Liver (tissue), 8 donors: ENCODE measurements at regions not wholly inside any gene's neighbourhood (a gene's known extent, or its start where the extent isn't known, plus 50 kb on each side); places are given as distances from the start of the nearest gene placed in this dataset.

Experiments used
- DNase-seq: peaks from one replicate; pipeline ENCODE4 v3.0.0-alpha.2; 2017; ENCODE audit warnings: low spot score
- H3K27ac ChIP-seq, 2 donors: one replicate each; pipeline ENCODE4 v1.7.0; 2013; ENCODE audit warnings: inconsistent platforms in 2 of 2, low read length in 2 of 2, control low read depth in 1 of 2, low read depth in 1 of 2, mild to moderate bottlenecking in 1 of 2
- H3K27me3 ChIP-seq, 4 donors: one replicate each; pipeline versions ENCODE4 v1.6.1 to v1.7.0; 2013; ENCODE audit warnings: low read length in 3 of 4, inconsistent platforms in 1 of 4, mild to moderate bottlenecking in 1 of 4, moderate library complexity in 1 of 4; ENCODE audit not compliant: control insufficient read depth in 4 of 4, insufficient read depth in 4 of 4
- H3K36me3 ChIP-seq, 4 donors: one replicate each; pipeline versions ENCODE4 v1.6.1 to v1.7.0; 2013; ENCODE audit warnings: low read length in 3 of 4, mild to moderate bottlenecking in 3 of 4, low read depth in 1 of 4, moderate library complexity in 1 of 4; ENCODE audit not compliant: control insufficient read depth in 4 of 4, insufficient read depth in 3 of 4
- H3K4me1 ChIP-seq, 4 donors: one replicate each; pipeline versions ENCODE4 v1.6.1 to v1.7.0; 2013; ENCODE audit warnings: low read length in 3 of 4, mild to moderate bottlenecking in 3 of 4, moderate library complexity in 1 of 4; ENCODE audit not compliant: control insufficient read depth in 4 of 4, insufficient read depth in 4 of 4
- H3K4me3 ChIP-seq, 3 donors: one replicate each; pipeline versions ENCODE4 v1.6.1 to v1.7.0; 2013; ENCODE audit warnings: low read length in 3 of 3, control low read depth in 1 of 3, low read depth in 1 of 3, mild to moderate bottlenecking in 1 of 3
- H3K9ac ChIP-seq, 2 donors: one replicate each; pipeline ENCODE4 v1.7.0; 2013; ENCODE audit warnings: low read length in 2 of 2, mild to moderate bottlenecking in 2 of 2, moderate library complexity in 2 of 2, control low read depth in 1 of 2, low read depth in 1 of 2
- H3K9me3 ChIP-seq, 4 donors: one replicate each; pipeline versions ENCODE4 v1.6.1 to v1.7.0; 2013; ENCODE audit warnings: low read length in 3 of 4; ENCODE audit not compliant: control insufficient read depth in 4 of 4
- EGR1 ChIP-seq, 2 donors: IDR thresholded peaks; 2 replicates each; pipeline ENCODE4 v1.6.1; 2016 to 2018; ENCODE audit warnings: antibody characterized with exemption in 2 of 2, low read depth in 2 of 2
- FOXA1 ChIP-seq: IDR thresholded peaks from 2 replicates; pipeline ENCODE4 v1.6.1; 2016; ENCODE audit warnings: antibody characterized with exemption
- FOXA2 ChIP-seq: IDR thresholded peaks from 2 replicates; pipeline ENCODE4 v1.6.1; 2016; ENCODE audit warnings: antibody characterized with exemption
- GABPA ChIP-seq, 2 donors: IDR thresholded peaks in 1 of 2; conservative IDR thresholded peaks in 1 of 2; 2 replicates each; pipeline ENCODE4 v1.6.1; 2016; ENCODE audit warnings: antibody characterized with exemption in 2 of 2, mild to moderate bottlenecking in 1 of 2, moderate library complexity in 1 of 2
- HNF4G ChIP-seq: IDR thresholded peaks from 2 replicates; pipeline ENCODE4 v1.6.1; 2016; ENCODE audit warnings: antibody characterized with exemption
- NR2F2 ChIP-seq: IDR thresholded peaks from 2 replicates; pipeline ENCODE4 v1.6.1; 2016; ENCODE audit warnings: antibody characterized with exemption
- RAD21 ChIP-seq, 2 donors: IDR thresholded peaks; 2 replicates each; pipeline ENCODE4 v1.6.1; 2016; ENCODE audit warnings: antibody characterized with exemption in 2 of 2, mild to moderate bottlenecking in 2 of 2
- RXRA ChIP-seq, 2 donors: IDR thresholded peaks; 2 replicates each; pipeline ENCODE4 v1.6.1; 2017 to 2018; ENCODE audit warnings: antibody characterized with exemption in 2 of 2, mild to moderate bottlenecking in 1 of 2
- SP1 ChIP-seq: IDR thresholded peaks from 2 replicates; pipeline ENCODE4 v1.6.1; 2018; ENCODE audit warnings: antibody characterized with exemption, mild to moderate bottlenecking
- YY1 ChIP-seq: IDR thresholded peaks from 2 replicates; pipeline ENCODE4 v1.6.1; 2016; ENCODE audit warnings: antibody characterized with exemption, mild to moderate bottlenecking
- WGBS: extraction: QIAGEN DNeasy Blood & Tissue Kit; methylation state at CpG from one replicate; pipeline ENCODE4 v1.1.7; 2013; 5-methylcytosine and 5-hydroxymethylcytosine counted together
- TF ChIP-seq, protein P1 (sequence below): IDR thresholded peaks from 2 replicates; pipeline ENCODE4 v1.6.1; 2016; ENCODE audit warnings: antibody characterized with exemption
- TF ChIP-seq, protein P2 (sequence below): fragments of 150-350 bp; IDR thresholded peaks from 2 replicates; pipeline ENCODE4 v1.5.1; 2017; ENCODE audit warnings: improper control_type of control experiment, low read depth, low read length; ENCODE audit not compliant: missing input control
- TF ChIP-seq, protein P3 (sequence below): IDR thresholded peaks from 2 replicates; pipeline ENCODE4 v1.6.1; 2016; ENCODE audit warnings: antibody characterized with exemption
- donor health status: healthy.
- donor health status: healthy.
- donor health status: healthy.
- donor health status: healthy.
- donor health status: healthy.

DNA sequence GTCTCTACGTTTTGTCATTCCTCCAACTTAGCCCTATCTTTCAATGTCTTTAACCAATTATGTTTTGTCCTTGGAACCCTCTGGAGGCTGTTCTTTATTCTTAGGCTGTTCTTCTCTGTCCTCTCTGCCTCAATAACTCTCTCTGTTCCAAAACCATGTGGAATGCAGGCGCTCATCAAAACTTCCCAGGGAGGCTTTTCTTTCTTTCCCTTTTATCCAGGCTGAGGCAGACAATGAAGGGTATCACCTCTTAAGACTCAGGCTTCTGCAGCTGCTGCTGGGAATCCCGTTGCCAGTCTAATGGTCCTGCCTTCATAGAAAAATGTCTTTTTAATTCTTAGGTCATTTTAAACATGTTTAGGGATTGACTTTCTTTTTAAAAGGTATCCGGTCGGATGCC is 544.7 kb downstream of the CDH26 start (continued):
- TF ChIP-seq, protein P1, sequence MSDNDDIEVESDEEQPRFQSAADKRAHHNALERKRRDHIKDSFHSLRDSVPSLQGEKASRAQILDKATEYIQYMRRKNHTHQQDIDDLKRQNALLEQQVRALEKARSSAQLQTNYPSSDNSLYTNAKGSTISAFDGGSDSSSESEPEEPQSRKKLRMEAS, result no peak
- TF ChIP-seq FOXA1 (no peak), GABPA (IDR thresholded peaks at IDR 0.05 in 1 of 2, conservative IDR thresholded peaks at IDR 0.05 in 1 of 2) (no peak), SP1 (no peak), EGR1 (IDR thresholded peaks at IDR 0.05; ENCODE audit: low read depth in 2 of 2) (no peak), FOXA2 (no peak), YY1 (no peak), RXRA (IDR thresholded peaks at IDR 0.05) (no peak)
- TF ChIP-seq, protein P2, sequence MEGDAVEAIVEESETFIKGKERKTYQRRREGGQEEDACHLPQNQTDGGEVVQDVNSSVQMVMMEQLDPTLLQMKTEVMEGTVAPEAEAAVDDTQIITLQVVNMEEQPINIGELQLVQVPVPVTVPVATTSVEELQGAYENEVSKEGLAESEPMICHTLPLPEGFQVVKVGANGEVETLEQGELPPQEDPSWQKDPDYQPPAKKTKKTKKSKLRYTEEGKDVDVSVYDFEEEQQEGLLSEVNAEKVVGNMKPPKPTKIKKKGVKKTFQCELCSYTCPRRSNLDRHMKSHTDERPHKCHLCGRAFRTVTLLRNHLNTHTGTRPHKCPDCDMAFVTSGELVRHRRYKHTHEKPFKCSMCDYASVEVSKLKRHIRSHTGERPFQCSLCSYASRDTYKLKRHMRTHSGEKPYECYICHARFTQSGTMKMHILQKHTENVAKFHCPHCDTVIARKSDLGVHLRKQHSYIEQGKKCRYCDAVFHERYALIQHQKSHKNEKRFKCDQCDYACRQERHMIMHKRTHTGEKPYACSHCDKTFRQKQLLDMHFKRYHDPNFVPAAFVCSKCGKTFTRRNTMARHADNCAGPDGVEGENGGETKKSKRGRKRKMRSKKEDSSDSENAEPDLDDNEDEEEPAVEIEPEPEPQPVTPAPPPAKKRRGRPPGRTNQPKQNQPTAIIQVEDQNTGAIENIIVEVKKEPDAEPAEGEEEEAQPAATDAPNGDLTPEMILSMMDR, result no peak

DNA sequence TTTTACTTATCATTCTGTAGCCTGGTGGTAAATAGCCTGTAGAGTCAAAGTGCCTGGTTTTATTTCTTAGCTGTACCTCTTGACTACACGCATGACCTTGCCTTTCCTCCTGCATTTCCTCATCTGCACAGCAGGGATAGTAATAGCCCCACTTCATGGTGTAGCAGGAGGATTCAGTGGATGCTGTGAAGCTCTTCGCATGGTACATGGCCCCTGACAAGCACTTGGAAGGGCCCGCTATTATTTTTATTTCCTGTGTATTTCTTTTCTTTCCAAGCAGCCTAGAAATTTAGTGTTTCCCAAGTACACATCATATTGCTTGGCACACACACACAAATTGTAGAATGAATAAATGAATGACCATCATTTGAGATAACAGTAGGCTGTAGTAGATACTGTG is 547.2 kb downstream of the CDH26 start:
- no peak for DNase-seq
- Histone ChIP-seq H3K4me1 (no peaks in the 10 kb centered on the region), H3K9me3 (no peaks in the 10 kb centered on the region), H3K27me3 (peaks cover 0 to 6% (median 0%) of the 10 kb centered on the region in 4 donors), H3K27ac (no peak overlapping the region), H3K36me3 (no peaks in the 10 kb centered on the region), H3K4me3 (no peak overlapping the region), H3K9ac (no peak overlapping the region)
- TF ChIP-seq, protein P1, result no peak
- no peak for TF ChIP-seq RAD21 (IDR thresholded peaks at IDR 0.05)
- TF ChIP-seq FOXA1, result no peak
- TF ChIP-seq, protein P3, sequence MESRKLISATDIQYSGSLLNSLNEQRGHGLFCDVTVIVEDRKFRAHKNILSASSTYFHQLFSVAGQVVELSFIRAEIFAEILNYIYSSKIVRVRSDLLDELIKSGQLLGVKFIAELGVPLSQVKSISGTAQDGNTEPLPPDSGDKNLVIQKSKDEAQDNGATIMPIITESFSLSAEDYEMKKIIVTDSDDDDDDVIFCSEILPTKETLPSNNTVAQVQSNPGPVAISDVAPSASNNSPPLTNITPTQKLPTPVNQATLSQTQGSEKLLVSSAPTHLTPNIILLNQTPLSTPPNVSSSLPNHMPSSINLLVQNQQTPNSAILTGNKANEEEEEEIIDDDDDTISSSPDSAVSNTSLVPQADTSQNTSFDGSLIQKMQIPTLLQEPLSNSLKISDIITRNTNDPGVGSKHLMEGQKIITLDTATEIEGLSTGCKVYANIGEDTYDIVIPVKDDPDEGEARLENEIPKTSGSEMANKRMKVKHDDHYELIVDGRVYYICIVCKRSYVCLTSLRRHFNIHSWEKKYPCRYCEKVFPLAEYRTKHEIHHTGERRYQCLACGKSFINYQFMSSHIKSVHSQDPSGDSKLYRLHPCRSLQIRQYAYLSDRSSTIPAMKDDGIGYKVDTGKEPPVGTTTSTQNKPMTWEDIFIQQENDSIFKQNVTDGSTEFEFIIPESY, result no peak
- TF ChIP-seq YY1, result no peak
- TF ChIP-seq NR2F2, result no peak
- TF ChIP-seq SP1, result no peak
- WGBS, result 55% methylated on average over 3 of the region's 3 CpGs

DNA sequence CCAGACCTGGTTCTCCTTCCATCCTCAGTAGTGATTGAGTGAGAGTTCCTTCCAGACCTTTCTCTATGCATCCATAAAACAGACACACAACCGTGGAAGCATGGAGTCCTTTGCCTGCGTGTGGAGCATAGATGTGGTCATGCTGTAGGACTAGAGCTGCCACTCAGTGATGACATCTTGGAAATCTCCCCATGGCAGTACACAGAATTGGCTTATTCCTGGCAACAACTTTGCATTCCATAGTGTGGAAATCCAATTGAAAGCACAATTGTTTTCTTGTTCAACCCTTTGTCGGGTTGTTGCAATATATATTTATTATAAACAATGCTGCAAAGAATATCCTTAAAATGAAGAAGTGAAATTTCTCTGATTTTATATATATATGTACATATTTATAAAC is 547.8 kb downstream of the CDH26 start:
- peaks cover 0 to 6% (median 0%) of the 10 kb centered on the region in 4 donors for H3K27me3 ChIP-seq
- no peak for DNase-seq
- H3K4me3 ChIP-seq, result no peak overlapping the region
- no peaks in the 10 kb centered on the region for H3K36me3 ChIP-seq
- H3K27ac ChIP-seq, result no peak overlapping the region
- no peak overlapping the region for H3K9ac ChIP-seq
- TF ChIP-seq HNF4G (no peak), FOXA2 (no peak)
- WGBS, result 85% methylated on average over 3 of the region's 3 CpGs
- H3K9me3 ChIP-seq, result no peaks in the 10 kb centered on the region
- no peaks in the 10 kb centered on the region for H3K4me1 ChIP-seq
